ENCODE measurements at regions not wholly inside any gene's neighbourhood (a gene's known extent, or its start where the extent isn't known, plus 50 kb on each side); places are given as distances from the start of the nearest gene placed in this dataset.

GRCh38 chr22:27558658-27559371 is 242.7 kb downstream of the MN1 start:
- TF ChIP-seq PATZ1 (CRISPR knock-in tag; IDR thresholded peaks at IDR 0.05; ENCODE audit: borderline replicate concordance) (no peak), ZFP30 (CRISPR knock-in tag; IDR thresholded peaks at IDR 0.05) (no peak), ZNF70 (CRISPR knock-in tag; IDR thresholded peaks at IDR 0.05) (no peak), OSR1 (CRISPR knock-in tag; IDR thresholded peaks at IDR 0.05) (no peak), ESRRG (CRISPR knock-in tag; IDR thresholded peaks at IDR 0.05) (no peak), TOX (CRISPR knock-in tag; IDR thresholded peaks at IDR 0.05; ENCODE audit: borderline replicate concordance) (no peak), SNAI2 (CRISPR knock-in tag; IDR thresholded peaks at IDR 0.05) (no peak)
- no peak for ATAC-seq

DNA sequence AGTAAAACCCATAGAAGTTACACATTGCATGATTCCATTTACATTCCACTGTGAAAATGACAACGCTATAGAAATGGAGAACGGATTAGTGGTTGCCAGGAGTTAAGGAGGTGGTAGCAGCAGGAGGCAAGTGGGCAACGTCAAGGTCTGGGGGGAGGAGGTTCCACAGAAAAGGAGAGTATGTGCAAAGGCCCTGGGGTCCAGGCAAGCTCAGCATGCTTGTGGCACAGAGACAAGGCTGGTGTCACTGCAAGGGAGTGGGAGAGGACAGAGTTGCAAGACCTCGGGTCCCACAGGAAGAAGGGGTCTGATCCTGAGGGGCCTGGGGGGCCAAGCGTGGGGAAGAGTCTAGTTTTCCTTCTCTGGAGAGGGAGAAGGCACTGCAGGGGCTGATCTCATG is 240.8 kb downstream of the MN1 start:
- ATAC-seq, result no peak

More for the DNA sequence above, 240.8 kb downstream of the MN1 start:
- no peak for TF ChIP-seq ZFP30 (CRISPR knock-in tag; IDR thresholded peaks at IDR 0.05)
- TF ChIP-seq PPARA (CRISPR knock-in tag; IDR thresholded peaks at IDR 0.05; ENCODE audit: borderline replicate concordance), result no peak
- TF ChIP-seq TOX (CRISPR knock-in tag; IDR thresholded peaks at IDR 0.05; ENCODE audit: borderline replicate concordance), result no peak
- no peak for TF ChIP-seq POU6F1 (CRISPR knock-in tag; IDR thresholded peaks at IDR 0.05; ENCODE audit: borderline replicate concordance, low read depth)
- no peak for TF ChIP-seq ZC3H10 (CRISPR knock-in tag; IDR thresholded peaks at IDR 0.05)
- TF ChIP-seq ARNTL (CRISPR knock-in tag; IDR thresholded peaks at IDR 0.05; ENCODE audit: borderline replicate concordance, low read depth), result no peak
- no peak for TF ChIP-seq PATZ1 (CRISPR knock-in tag; IDR thresholded peaks at IDR 0.05; ENCODE audit: borderline replicate concordance)
- TF ChIP-seq ZFP3 (CRISPR knock-in tag; IDR thresholded peaks at IDR 0.05), result no peak
- TF ChIP-seq CSDC2 (CRISPR knock-in tag; IDR thresholded peaks at IDR 0.05), result no peak
- TF ChIP-seq GLIS3 (CRISPR knock-in tag; IDR thresholded peaks at IDR 0.05), result no peak
- TF ChIP-seq CSRNP3 (CRISPR knock-in tag; IDR thresholded peaks at IDR 0.05), result no peak
- TF ChIP-seq SNAI2 (CRISPR knock-in tag; IDR thresholded peaks at IDR 0.05), result no peak
- no peak for TF ChIP-seq ZNF565 (CRISPR knock-in tag; conservative IDR thresholded peaks at IDR 0.05; ENCODE audit: low read depth)
- TF ChIP-seq, protein P1, sequence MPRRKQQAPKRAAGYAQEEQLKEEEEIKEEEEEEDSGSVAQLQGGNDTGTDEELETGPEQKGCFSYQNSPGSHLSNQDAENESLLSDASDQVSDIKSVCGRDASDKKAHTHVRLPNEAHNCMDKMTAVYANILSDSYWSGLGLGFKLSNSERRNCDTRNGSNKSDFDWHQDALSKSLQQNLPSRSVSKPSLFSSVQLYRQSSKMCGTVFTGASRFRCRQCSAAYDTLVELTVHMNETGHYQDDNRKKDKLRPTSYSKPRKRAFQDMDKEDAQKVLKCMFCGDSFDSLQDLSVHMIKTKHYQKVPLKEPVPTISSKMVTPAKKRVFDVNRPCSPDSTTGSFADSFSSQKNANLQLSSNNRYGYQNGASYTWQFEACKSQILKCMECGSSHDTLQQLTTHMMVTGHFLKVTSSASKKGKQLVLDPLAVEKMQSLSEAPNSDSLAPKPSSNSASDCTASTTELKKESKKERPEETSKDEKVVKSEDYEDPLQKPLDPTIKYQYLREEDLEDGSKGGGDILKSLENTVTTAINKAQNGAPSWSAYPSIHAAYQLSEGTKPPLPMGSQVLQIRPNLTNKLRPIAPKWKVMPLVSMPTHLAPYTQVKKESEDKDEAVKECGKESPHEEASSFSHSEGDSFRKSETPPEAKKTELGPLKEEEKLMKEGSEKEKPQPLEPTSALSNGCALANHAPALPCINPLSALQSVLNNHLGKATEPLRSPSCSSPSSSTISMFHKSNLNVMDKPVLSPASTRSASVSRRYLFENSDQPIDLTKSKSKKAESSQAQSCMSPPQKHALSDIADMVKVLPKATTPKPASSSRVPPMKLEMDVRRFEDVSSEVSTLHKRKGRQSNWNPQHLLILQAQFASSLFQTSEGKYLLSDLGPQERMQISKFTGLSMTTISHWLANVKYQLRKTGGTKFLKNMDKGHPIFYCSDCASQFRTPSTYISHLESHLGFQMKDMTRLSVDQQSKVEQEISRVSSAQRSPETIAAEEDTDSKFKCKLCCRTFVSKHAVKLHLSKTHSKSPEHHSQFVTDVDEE (CRISPR knock-in tag; IDR thresholded peaks at IDR 0.05), result no peak
- no peak for TF ChIP-seq ISL1 (CRISPR knock-in tag; IDR thresholded peaks at IDR 0.05)
- TF ChIP-seq ESRRG (CRISPR knock-in tag; IDR thresholded peaks at IDR 0.05), result no peak
- TF ChIP-seq, protein P2, sequence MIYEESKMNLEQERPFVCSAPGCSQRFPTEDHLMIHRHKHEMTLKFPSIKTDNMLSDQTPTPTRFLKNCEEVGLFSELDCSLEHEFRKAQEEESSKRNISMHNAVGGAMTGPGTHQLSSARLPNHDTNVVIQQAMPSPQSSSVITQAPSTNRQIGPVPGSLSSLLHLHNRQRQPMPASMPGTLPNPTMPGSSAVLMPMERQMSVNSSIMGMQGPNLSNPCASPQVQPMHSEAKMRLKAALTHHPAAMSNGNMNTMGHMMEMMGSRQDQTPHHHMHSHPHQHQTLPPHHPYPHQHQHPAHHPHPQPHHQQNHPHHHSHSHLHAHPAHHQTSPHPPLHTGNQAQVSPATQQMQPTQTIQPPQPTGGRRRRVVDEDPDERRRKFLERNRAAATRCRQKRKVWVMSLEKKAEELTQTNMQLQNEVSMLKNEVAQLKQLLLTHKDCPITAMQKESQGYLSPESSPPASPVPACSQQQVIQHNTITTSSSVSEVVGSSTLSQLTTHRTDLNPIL (CRISPR knock-in tag; IDR thresholded peaks at IDR 0.05; ENCODE audit: low read depth), result no peak
- TF ChIP-seq TCF4 (CRISPR knock-in tag; IDR thresholded peaks at IDR 0.05; ENCODE audit: borderline replicate concordance), result no peak
- TF ChIP-seq BACH2 (CRISPR knock-in tag; IDR thresholded peaks at IDR 0.05; ENCODE audit: borderline replicate concordance), result no peak
- TF ChIP-seq ZNF70 (CRISPR knock-in tag; IDR thresholded peaks at IDR 0.05), result no peak
